Endothelial cell of umbilical vein (primary cell): ENCODE measurements at regions not wholly inside any gene's neighbourhood (a gene's known extent, or its start where the extent isn't known, plus 50 kb on each side); places are given as distances from the start of the nearest gene placed in this dataset.

Source experiments
- BruUV-seq: library from RNA; stranded (reverse); fragments of 400-500 nt; replicated peaks from 2 replicates; lab custom pipeline; 2021; lab: Mats Ljungman, UMichigan
- CTCF ChIA-PET: fragments of 300-600, 350-600 bp; sonication (Branson Sonifier 250); formaldehyde crosslinking; loops from one replicate; lab custom pipeline; 2021; ENCODE audit warnings: antibody characterized with exemption, inconsistent platforms; lab: Charles Lee
- POLR2A ChIA-PET: fragments of 300-600, 350-600 bp; sonication (Branson Sonifier 250); formaldehyde crosslinking; loops from one replicate; lab custom pipeline; 2021; ENCODE audit warnings: antibody characterized with exemption, inconsistent platforms; lab: Charles Lee
- DNase-seq: peaks from one replicate; pipeline ENCODE4 v3.0.0-alpha.2; 2011; ENCODE audit warnings: low read depth, low spot score
- FAIRE-seq: peaks from 2 replicates; lab custom pipeline; 2011; peaks lifted over from hg19 to GRCh38; lab: Jason Lieb, UNC
- H2AFZ ChIP-seq: 2 replicates; pipeline ENCODE4 v1.6.0; 2012; ENCODE audit warnings: low read depth, low read length, control low read depth, inconsistent platforms
- H3K27ac ChIP-seq: 2 replicates; pipeline ENCODE4 v1.5.1; 2011; ENCODE audit warnings: low read depth, mild to moderate bottlenecking, control low read depth, low read length, moderate library complexity; ENCODE audit not compliant: insufficient read depth
- H3K27me3 ChIP-seq, 2 experiments: 2 replicates each; pipeline versions ENCODE4 v1.6.0 to v1.6.1; 2011; ENCODE audit warnings: low read length in 2 of 2, mixed read lengths in 1 of 2; ENCODE audit not compliant: control insufficient read depth in 2 of 2, insufficient read depth in 2 of 2
- H3K36me3 ChIP-seq, 2 experiments: 2 replicates in 1 of 2; 3 replicates in 1 of 2; pipeline ENCODE4 v1.5.1; 2011; ENCODE audit warnings: low read length in 2 of 2, mild to moderate bottlenecking in 1 of 2, moderate library complexity in 1 of 2; ENCODE audit not compliant: control insufficient read depth in 2 of 2, insufficient read depth in 2 of 2; ENCODE audit errors: extremely low read depth in 1 of 2
- H3K4me1 ChIP-seq: 3 replicates; pipeline ENCODE4 v1.5.1; 2011; ENCODE audit warnings: mild to moderate bottlenecking, low read length; ENCODE audit not compliant: control insufficient read depth, insufficient read depth; ENCODE audit errors: extremely low read depth
- H3K4me2 ChIP-seq: 2 replicates; pipeline ENCODE4 v1.6.1; 2011; ENCODE audit warnings: low read length, control low read depth, mixed read lengths; ENCODE audit not compliant: insufficient read depth
- H3K4me3 ChIP-seq, 3 experiments: fragments of 200-600 bp in 1 of 3; sonication (generic), shearing (Covaris generic) in 1 of 3; replicated peaks in 1 of 3; 2 replicates each; pipeline ENCODE4 v1.5.1; 2011 to 2016; ENCODE audit warnings: control low read depth in 3 of 3, low read length in 3 of 3, mild to moderate bottlenecking in 2 of 3, inconsistent platforms in 1 of 3, low read depth in 1 of 3, moderate library complexity in 1 of 3; ENCODE audit not compliant: insufficient read depth in 1 of 3
- H3K79me2 ChIP-seq: 2 replicates; pipeline ENCODE4 v1.6.0; 2012; ENCODE audit warnings: low read length, inconsistent platforms; ENCODE audit not compliant: control insufficient read depth, insufficient read depth
- H3K9ac ChIP-seq: replicated peaks from 2 replicates; pipeline ENCODE3; 2011; ENCODE audit warnings: low read length, control low read depth; ENCODE audit not compliant: insufficient read depth; ENCODE audit errors: extremely low read depth
- H3K9me1 ChIP-seq: replicated peaks from 3 replicates; pipeline ENCODE4 v1.6.0; 2011; ENCODE audit warnings: mild to moderate bottlenecking, low read length; ENCODE audit not compliant: control insufficient read depth, insufficient read depth; ENCODE audit errors: extremely low read depth
- H3K9me3 ChIP-seq: replicated peaks from 2 replicates; pipeline ENCODE4 v1.5.1; 2012; ENCODE audit warnings: low read length, inconsistent platforms; ENCODE audit not compliant: control insufficient read depth, insufficient read depth
- H4K20me1 ChIP-seq: replicated peaks from 2 replicates; pipeline ENCODE3; 2011; ENCODE audit warnings: mild to moderate bottlenecking, low read length; ENCODE audit not compliant: control insufficient read depth, insufficient read depth; ENCODE audit errors: extremely low read depth
- CTCF ChIP-seq, 2 donors: IDR thresholded peaks; 1 replicate in 1 of 2; 2 replicates in 1 of 2; pipeline ENCODE4 v1.5.1; 2011; ENCODE audit warnings: low read length in 2 of 2, mild to moderate bottlenecking in 2 of 2, moderate library complexity in 2 of 2, control low read depth in 1 of 2, inconsistent platforms in 1 of 2, low read depth in 1 of 2; ENCODE audit not compliant: insufficient read depth in 1 of 2; ENCODE audit errors: extremely low read depth in 1 of 2
- EZH2 ChIP-seq: IDR thresholded peaks from 2 replicates; pipeline ENCODE4 v1.6.1; 2012; ENCODE audit warnings: borderline replicate concordance, low read depth, mild to moderate bottlenecking, moderate library complexity, low read length, inconsistent platforms; ENCODE audit not compliant: severe bottlenecking
- FOS ChIP-seq: IDR thresholded peaks from 2 replicates; pipeline ENCODE4 v1.6.1; 2011; ENCODE audit warnings: mild to moderate bottlenecking, low read length, moderate library complexity, borderline replicate concordance; ENCODE audit not compliant: insufficient read depth
- GATA2 ChIP-seq: IDR thresholded peaks from 2 replicates; pipeline ENCODE4 v1.7.0; 2011; ENCODE audit warnings: low read depth, mild to moderate bottlenecking, moderate library complexity, mixed read lengths, low read length; ENCODE audit not compliant: insufficient read length, insufficient read depth
- JUN ChIP-seq: IDR thresholded peaks from 2 replicates; pipeline ENCODE4 v1.6.1; 2011; ENCODE audit warnings: borderline replicate concordance, low read depth; ENCODE audit not compliant: insufficient read length, insufficient read depth
- MAX ChIP-seq: IDR thresholded peaks from 2 replicates; pipeline ENCODE4 v1.6.1; 2011; ENCODE audit not compliant: insufficient read depth, insufficient read length
- MYC ChIP-seq: IDR thresholded peaks from one replicate; pipeline ENCODE4 v1.6.1; 2011; ENCODE audit warnings: mild to moderate bottlenecking, low read depth, low read length
- POLR2A ChIP-seq: IDR thresholded peaks from 2 replicates; pipeline ENCODE4 v1.6.1; 2012; ENCODE audit warnings: low read depth, mild to moderate bottlenecking, control low read depth, low read length
- POLR2AphosphoS5 ChIP-seq: IDR thresholded peaks from 2 replicates; pipeline ENCODE4 v1.6.1; 2012; ENCODE audit warnings: low read depth, mild to moderate bottlenecking, control low read depth, low read length, moderate library complexity; ENCODE audit not compliant: insufficient read depth
- dilution Hi-C: fragments of 300-500 bp; cut with MboI; formaldehyde crosslinking; loops from one replicate; pipeline ENCODE4 v1.15.0; 2019; ENCODE audit warnings: low sequenced_read_pairs; ENCODE audit not compliant: extremely low pct_ligation_motif_present
- intact Hi-C: fragments of 100-400 bp; cut with micrococcal nuclease; formaldehyde crosslinking; loops from one replicate; pipeline ENCODE4 v1.10.0; 2022

- CTCF ChIA-PET = interaction anchor here (0.7 to 1.6 kb wide), 3 partner anchors 9 to 168 kb away, joined by 3 to 8 read pairs (median 3); no protein-coding TSS in a partner anchor
- H3K79me2 ChIP-seq = no peaks in the 10 kb centered on the region
- H3K4me3 ChIP-seq = no peak overlapping the region
- FAIRE-seq (no peak), DNase-seq (no peak)
- H2AFZ ChIP-seq = no peak overlapping the region
- no peaks in the 10 kb centered on the region for H3K9me1 ChIP-seq
- H3K27ac ChIP-seq = no peak overlapping the region
- no peak overlapping the region for H3K9ac ChIP-seq
- BruUV-seq = no TSS peak
- no peaks in the 10 kb centered on the region for H3K36me3 ChIP-seq
- no peak overlapping the region for H3K4me2 ChIP-seq
- TF ChIP-seq MYC = no peak
- no peak for TF ChIP-seq CTCF (IDR thresholded peaks at IDR 0.05; ENCODE audit: extremely low read depth in 1 of 2, insufficient read depth in 1 of 2, low read depth in 1 of 2, low read length in 2 of 2)
- TF ChIP-seq FOS = no peak
- no peak for TF ChIP-seq MAX
- no peak for TF ChIP-seq GATA2
- TF ChIP-seq EZH2 = no peak
- TF ChIP-seq POLR2AphosphoS5 = no peak
- TF ChIP-seq JUN = no peak
- TF ChIP-seq POLR2A = no peak
- H4K20me1 ChIP-seq = no peaks in the 10 kb centered on the region
- POLR2A ChIA-PET = no interaction called here
- no peaks in the 10 kb centered on the region for H3K9me3 ChIP-seq
- dilution Hi-C loops (no loop called here), intact Hi-C loops (no loop called here)
- no peaks in the 10 kb centered on the region for H3K4me1 ChIP-seq
- H3K27me3 ChIP-seq = peaks cover 16 to 21% of the 10 kb centered on the region in 2 experiments
Measured at GRCh38 chr22:27270818-27271510, 530.6 kb downstream of the MN1 start.
